ENCODE measurements at regions not wholly inside any gene's neighbourhood (a gene's known extent, or its start where the extent isn't known, plus 50 kb on each side); places are given as distances from the start of the nearest gene placed in this dataset.

DNA sequence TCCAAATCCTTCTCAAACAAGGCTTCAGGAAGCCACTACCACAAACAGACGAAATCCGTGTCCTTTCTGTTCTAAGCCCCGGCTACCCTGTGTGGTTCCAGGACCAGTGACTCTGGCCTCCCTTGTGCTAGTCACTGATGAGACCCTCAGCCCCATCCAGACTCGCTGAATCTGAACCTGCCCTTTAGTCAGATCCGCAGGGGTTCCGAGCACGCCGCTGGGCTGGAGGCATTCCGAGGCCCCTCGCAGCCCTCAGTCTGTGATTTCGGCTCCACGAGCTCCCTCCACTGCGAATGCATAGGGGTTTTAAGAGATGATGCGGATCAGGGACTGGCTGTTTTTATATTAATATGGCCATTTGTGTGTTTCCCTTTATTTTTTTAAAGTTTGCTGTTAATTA lies 292.7 kb downstream of the IRF8 start:
- BruUV-seq (replicated peaks), result no TSS peak
- ChIA-PET CTCF (interaction anchor here (0.7 kb wide), 1 partner anchor 867 kb away, joined by 3 read pairs; no protein-coding TSS in a partner anchor), SMC1A (ENCODE audit: uncharacterized antibody, unreplicated experiment) (no interaction called here), POLR2A (interaction anchor here (0.5 kb wide), 1 partner anchor 447 kb away, joined by 5 read pairs; no protein-coding TSS in a partner anchor), RAD21 (ENCODE audit: unreplicated experiment) (no interaction called here)
- Histone ChIP-seq H3K4me1 (ENCODE audit: control insufficient read depth, insufficient read depth, low read length) (no peaks in the 10 kb centered on the region), H4K20me1 (ENCODE audit: control insufficient read depth, insufficient read depth) (no peaks in the 10 kb centered on the region), H3K4me2 (ENCODE audit: control insufficient read depth, insufficient read depth) (no peak overlapping the region), H3K36me3 (ENCODE audit: control insufficient read depth in 2 of 2, insufficient read depth in 2 of 2, low read length in 1 of 2) (no peaks in the 10 kb centered on the region), H3K9ac (ENCODE audit: control insufficient read depth, insufficient read depth, low read length) (no peak overlapping the region), H3K79me2 (ENCODE audit: control insufficient read depth, insufficient read depth, low read length) (no peaks in the 10 kb centered on the region), H2AFZ (ENCODE audit: control insufficient read depth, low read depth, low read length) (no peak overlapping the region), H3K4me3 (no peak overlapping the region), H3K27me3 (replicated peaks in 1 of 2; ENCODE audit: control insufficient read depth in 2 of 2, insufficient read depth in 2 of 2, low read length in 1 of 2) (peaks cover 3 to 10% of the 10 kb centered on the region in 2 experiments), H3K9me3 (replicated peaks; ENCODE audit: control insufficient read depth, insufficient read depth, low read length) (no peaks in the 10 kb centered on the region), H3K27ac (ENCODE audit: control insufficient read depth, insufficient read depth) (no peak overlapping the region)
- DNase-seq (ENCODE audit: low read depth, low spot score) (no peak), FAIRE-seq (no peak), ATAC-seq (no peak)
- no peak for TF ChIP-seq POLR2AphosphoS5 (IDR thresholded peaks at IDR 0.05; ENCODE audit: low read length)
- 58% methylated on average over 14 of the region's 14 CpGs for WGBS (ENCODE audit: insufficient coverage, insufficient replicate concordance, low lambda C conversion rate, missing lambda C conversion rate)
- in situ Hi-C loops (cut with MboI), result no loop called here
- intact Hi-C loops (cut with micrococcal nuclease; ENCODE audit: unreplicated experiment), result no loop called here

GRCh38 chr16:86193528-86194193 lies 294.7 kb downstream of the IRF8 start:
- peaks cover 9 to 12% of the 10 kb centered on the region in 2 experiments for H3K27me3 ChIP-seq (replicated peaks in 1 of 2; ENCODE audit: control insufficient read depth in 2 of 2, insufficient read depth in 2 of 2, low read length in 1 of 2)

More at GRCh38 chr16:86193528-86194193, 294.7 kb downstream of the IRF8 start:
- no peak overlapping the region for H3K27ac ChIP-seq (ENCODE audit: control insufficient read depth, insufficient read depth)
- H3K4me1 ChIP-seq (ENCODE audit: control insufficient read depth, insufficient read depth, low read length), result no peaks in the 10 kb centered on the region
- ATAC-seq (no peak), FAIRE-seq (no peak), DNase-seq (ENCODE audit: low read depth, low spot score) (no peak)
- no TSS peak for BruUV-seq (replicated peaks)
- no peak overlapping the region for H3K4me3 ChIP-seq
- H3K4me2 ChIP-seq (ENCODE audit: control insufficient read depth, insufficient read depth), result no peak overlapping the region
- no peak overlapping the region for H2AFZ ChIP-seq (ENCODE audit: control insufficient read depth, low read depth, low read length)
- no peaks in the 10 kb centered on the region for H3K36me3 ChIP-seq (ENCODE audit: control insufficient read depth in 2 of 2, insufficient read depth in 2 of 2, low read length in 1 of 2)
- no peaks in the 10 kb centered on the region for H4K20me1 ChIP-seq (ENCODE audit: control insufficient read depth, insufficient read depth)
- H3K79me2 ChIP-seq (ENCODE audit: control insufficient read depth, insufficient read depth, low read length), result no peaks in the 10 kb centered on the region
- ChIA-PET RAD21 (ENCODE audit: unreplicated experiment) (no interaction called here), SMC1A (ENCODE audit: uncharacterized antibody, unreplicated experiment) (no interaction called here), CTCF (no interaction called here), POLR2A (no interaction called here)
- in situ Hi-C loops (cut with MboI), result no loop called here
- no peak for TF ChIP-seq FOXM1 (IDR thresholded peaks at IDR 0.05; ENCODE audit: low read depth, low read length)
- TF ChIP-seq PML (IDR thresholded peaks at IDR 0.05; ENCODE audit: low read length), result no peak
- no peak for TF ChIP-seq RAD21 (IDR thresholded peaks at IDR 0.05; ENCODE audit: insufficient read depth, low read depth, low read length)
- TF ChIP-seq MEF2B (IDR thresholded peaks at IDR 0.05; ENCODE audit: partially characterized antibody, poor library complexity, severe bottlenecking), result no peak
- no peak for TF ChIP-seq PAX8 (IDR thresholded peaks at IDR 0.05)
- TF ChIP-seq RBBP5 (conservative IDR thresholded peaks at IDR 0.05), result no peak
- no peak for TF ChIP-seq CBFB (IDR thresholded peaks at IDR 0.05; ENCODE audit: low read depth)
- WGBS (ENCODE audit: insufficient coverage, insufficient replicate concordance, low lambda C conversion rate, missing lambda C conversion rate), result 43% methylated on average over 15 of the region's 15 CpGs
- no peak overlapping the region for H3K9ac ChIP-seq (ENCODE audit: control insufficient read depth, insufficient read depth, low read length)
- H3K9me3 ChIP-seq (replicated peaks; ENCODE audit: control insufficient read depth, insufficient read depth, low read length), result no peaks in the 10 kb centered on the region
- intact Hi-C loops (cut with micrococcal nuclease; ENCODE audit: unreplicated experiment), result no loop called here

Data from GM12878 (cell line).